HG03571 (cell line): ENCODE measurements at regions not wholly inside any gene's neighbourhood (a gene's known extent, or its start where the extent isn't known, plus 50 kb on each side); places are given as distances from the start of the nearest gene placed in this dataset.

Experiments used
- ATAC-seq: cut with Tn5 transposase; IDR thresholded peaks from one replicate; pipeline ENCODE4 v1.9.1; 2021; ENCODE audit not compliant: unreplicated experiment

DNA sequence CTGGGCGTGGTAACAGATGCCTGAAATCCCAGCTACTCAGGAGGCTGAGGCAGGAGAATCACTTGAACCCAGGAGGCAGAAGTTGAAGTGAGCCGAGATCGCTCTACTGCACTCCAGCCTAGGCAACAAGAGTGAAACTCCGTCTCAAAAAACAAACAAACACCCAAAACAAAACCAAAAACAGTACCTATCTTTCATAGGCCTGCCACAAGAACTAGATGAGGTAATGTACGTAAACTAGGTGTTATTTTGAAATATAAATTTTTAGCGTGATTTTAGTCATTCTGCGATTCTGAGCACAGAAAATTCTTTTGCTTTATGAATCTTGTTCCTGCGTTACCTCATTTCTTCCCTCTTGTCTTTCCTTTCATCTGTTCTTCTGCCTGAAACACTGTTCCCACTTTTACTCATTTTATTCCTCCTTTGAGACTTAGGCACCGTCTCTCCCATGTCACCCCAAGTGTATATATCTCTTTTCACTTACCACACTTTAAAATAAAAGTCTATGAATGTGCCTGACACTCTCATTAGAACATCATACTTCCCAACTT is 238.2 kb upstream of the HTR2A start:
- ATAC-seq, result no peak

- ATAC-seq, result no peak
Measured at GRCh38 chr13:47133011-47133445, 236.2 kb upstream of the HTR2A start.

GRCh38 chr13:47129461-47129860 is 232.6 kb upstream of the HTR2A start:
- no peak for ATAC-seq

- ATAC-seq, result no peak
Measured at GRCh38 chr13:47126432-47126831, 229.6 kb upstream of the HTR2A start.

DNA sequence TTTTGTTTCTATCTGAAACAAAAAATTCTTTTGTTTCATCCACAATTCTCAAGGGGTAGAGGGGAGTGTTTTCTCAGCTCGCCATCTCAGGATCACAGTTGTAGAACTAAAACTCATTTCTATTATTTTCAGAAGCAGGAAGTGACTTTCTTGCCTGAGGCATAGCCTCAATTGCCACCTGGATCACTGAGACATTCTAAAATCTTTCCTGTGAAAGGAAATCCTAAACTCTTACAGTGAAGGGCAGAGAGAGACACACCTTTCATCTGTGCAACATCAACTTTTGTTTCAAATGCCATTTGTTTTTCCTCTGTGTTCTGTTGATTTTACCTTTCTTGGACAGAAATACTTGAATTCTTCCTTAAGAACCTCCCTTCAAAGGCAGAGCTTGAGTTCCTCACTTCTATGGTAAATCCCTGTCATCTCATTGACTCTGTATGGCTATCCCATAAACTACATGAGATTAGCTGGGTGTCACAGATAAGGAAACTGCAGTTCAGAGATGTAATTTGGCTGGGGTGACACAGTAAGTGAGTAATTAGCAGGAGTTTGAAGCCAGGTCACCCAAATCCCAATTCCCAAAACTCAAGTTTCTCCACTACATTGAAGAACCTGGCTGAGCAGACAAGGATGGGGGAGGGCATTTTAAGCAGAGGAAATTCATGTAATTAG is 224.4 kb upstream of the HTR2A start:
- ATAC-seq, result no peak

GRCh38 chr13:47120282-47120681 is 223.4 kb upstream of the HTR2A start:
- no peak for ATAC-seq

DNA sequence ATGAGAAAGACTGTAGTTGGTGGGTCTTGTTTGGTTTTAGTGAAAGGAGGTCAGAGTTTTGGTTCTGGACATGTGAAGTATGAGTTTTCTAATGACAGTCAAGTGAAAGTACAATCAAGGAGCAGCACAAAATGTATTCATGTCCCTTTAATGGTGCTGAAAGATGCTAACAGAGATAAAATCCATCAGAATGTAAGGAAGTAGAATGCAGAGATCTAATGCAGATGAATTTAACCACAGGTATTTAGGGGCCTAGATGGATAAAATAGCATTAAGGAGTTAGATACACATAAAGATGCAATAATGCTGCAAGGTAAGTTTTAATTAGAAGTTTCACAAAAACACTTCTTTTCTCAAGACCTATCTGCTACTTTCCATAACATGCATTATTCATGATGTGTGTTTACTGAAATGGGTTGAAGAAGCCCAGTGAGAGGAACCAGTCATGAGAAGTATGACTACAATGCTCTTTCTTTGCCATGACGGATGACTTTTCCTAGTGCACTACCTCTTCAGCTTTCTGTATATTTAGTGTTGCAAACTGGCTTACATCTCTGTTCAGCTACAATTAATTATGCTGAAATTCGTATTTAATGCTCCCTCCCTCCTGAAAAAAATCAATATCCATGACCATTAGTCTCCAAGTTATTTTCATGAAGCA is 222.9 kb upstream of the HTR2A start:
- ATAC-seq, result no peak

DNA sequence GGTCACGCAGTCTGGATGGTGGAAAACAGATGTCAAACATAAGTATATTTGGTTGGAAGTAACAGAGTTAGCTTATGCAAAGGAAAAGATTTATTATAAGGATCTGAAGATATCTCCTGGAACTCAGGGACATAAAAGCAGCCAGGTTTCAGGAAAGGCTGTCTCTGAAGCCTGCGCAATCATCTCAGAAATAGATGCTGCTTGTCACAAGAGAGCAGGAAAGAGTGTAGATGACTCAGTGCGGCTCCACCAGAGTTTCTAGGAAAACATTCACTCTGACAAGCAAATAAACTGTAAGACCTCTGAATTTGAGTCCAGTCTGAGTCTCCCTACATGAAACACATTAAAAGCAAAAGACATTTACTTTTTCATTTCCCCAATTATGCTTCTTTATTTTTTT is 220.4 kb upstream of the HTR2A start:
- no peak for ATAC-seq

GRCh38 chr13:47114030-47114429 is 217.2 kb upstream of the HTR2A start:
- no peak for ATAC-seq

DNA sequence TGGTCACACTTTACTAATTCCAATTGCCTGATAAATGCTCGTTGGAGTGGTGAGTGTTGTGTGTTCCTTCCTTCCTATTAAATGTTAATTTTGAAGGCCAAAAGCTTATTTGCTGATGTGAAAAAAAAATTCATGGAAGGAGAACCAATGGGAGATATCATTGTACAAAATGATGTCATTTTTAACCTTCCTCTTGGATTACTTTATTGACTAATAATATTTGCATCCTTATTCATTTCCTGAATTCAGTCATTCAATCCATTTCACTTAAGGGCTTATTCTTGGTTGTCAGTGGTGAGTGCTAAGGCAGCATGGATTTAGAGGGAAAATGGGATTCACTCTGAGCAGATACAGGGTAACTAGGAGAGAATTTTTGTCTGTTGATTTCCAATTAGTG is 216.0 kb upstream of the HTR2A start:
- no peak for ATAC-seq

- ATAC-seq, result no peak
Measured at GRCh38 chr13:47112205-47112902, 215.5 kb upstream of the HTR2A start.

DNA sequence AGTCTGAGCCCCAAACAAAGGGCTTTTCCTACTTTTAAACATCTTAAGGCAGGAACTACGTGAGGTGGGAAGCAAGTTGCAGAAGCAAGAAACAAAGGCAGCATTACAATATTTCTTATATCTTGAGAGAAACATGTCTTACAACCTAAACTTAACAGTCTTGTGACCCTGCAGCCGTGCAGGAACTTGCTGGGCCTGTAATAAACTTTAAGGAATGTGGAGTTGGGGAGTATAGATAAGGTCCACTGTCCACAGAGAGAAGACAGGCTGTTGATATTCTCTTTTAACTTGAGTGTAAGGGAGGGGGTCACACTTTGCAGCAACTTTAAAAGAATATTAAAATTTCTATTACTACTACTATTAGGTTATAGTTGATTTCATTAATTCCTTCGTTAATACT is 214.6 kb upstream of the HTR2A start:
- ATAC-seq, result no peak

DNA sequence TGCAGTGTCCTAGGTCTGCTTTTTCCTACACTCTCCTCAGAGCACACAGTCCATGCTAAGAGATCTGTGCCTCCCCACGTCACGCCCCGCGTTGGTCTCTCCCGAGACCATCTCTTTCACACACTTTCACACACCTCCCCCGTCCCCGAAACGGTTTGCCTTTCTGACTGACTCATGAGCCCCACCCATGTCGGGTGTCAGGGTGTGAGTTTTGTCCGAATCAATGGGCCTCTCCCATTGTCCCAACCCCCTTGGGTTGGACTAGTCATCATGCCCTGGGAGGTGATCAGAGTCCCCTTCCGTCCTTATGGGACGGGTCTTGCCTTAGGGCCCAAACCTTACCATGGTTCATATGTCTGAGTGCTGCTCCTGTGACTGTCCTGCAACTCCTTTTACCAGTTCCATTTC is 214.0 kb upstream of the HTR2A start:
- no peak for ATAC-seq

- ATAC-seq, result no peak
Measured at GRCh38 chr13:47110141-47110540, 213.3 kb upstream of the HTR2A start.

GRCh38 chr13:47109028-47109427 is 212.2 kb upstream of the HTR2A start:
- peak; percentile 75 for ATAC-seq

GRCh38 chr13:47100214-47100853 is 203.5 kb upstream of the HTR2A start:
- ATAC-seq, result peak; percentile 94

DNA sequence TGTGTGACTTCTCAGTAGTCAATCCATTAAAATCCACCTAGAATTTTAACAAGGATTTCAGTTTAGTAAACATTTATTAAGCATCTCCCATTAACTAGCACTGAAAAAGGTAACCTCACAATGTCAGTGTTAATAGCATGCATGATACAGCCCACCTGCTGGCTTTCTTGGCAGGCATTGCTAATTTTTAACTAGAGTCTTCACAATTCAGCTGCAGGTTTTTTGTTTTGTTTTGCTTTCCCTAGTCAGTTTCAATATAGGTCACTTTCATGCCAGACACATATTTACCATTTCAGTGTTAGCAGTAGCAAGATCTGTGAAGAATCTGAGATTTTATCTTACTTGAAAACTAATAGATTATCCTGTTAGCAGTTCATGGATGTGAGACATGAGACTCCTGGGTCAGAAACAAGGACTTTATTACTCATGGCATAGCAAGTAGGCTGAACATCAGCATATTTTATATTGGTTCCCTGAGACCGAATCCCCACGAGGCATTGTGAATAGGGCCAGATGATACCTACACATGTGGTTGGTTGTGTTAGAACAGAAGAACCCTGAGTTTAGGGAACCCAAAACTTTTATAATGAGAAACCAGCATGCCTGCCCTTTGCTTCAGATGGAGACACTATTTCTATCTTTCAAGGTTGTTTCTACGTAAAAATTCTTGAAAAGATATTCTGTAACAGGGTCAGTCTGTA is 198.0 kb upstream of the HTR2A start:
- peak; percentile 90 for ATAC-seq

- ATAC-seq, result no peak
Measured at GRCh38 chr13:47092202-47092601, 195.3 kb upstream of the HTR2A start.

DNA sequence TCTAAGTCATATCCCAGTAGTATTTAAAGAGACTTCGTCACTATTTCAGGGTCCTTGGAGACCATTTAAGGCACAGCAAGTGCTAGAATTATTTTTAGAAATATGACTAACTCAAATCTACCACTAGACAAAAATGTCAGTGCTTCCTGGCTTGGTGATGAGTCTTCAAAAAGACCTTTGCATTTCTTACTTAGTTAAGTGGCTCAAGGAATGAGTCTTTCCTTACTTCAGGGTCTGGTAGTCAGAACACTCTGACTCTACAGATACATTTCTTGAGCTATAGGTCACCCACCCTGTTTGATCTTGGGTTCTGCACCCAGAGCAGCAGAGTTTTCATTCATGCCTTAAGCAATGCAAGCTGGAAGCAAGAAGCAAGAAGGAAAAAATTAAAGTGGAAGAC is 191.0 kb upstream of the HTR2A start:
- ATAC-seq, result no peak

DNA sequence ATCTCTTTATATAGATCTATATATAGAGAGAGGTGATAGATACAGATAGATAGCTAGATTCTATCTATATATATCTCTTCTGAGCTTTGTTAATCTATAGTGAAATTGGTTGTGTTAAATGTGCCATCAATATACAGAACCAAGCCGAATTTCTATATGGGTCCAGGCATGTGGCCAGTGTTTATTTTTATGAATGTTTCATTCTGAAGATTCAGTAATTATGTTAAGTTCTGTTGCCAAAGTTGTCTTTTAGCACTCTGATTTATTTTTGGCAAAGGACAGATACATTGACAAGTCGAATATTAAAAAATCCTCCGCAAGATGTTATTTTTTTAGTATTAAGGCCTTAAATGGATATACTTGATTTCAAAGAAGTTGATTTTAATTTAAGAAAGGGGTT is 190.4 kb upstream of the HTR2A start:
- no peak for ATAC-seq

- ATAC-seq, result no peak
Measured at GRCh38 chr13:47085346-47085745, 188.5 kb upstream of the HTR2A start.
